NCI-H748 (cell line): ENCODE measurements at regions not wholly inside any gene's neighbourhood (a gene's known extent, or its start where the extent isn't known, plus 50 kb on each side); places are given as distances from the start of the nearest gene placed in this dataset.
A peak's percentile ranks its signal among the peaks of the same experiment; 100 is the strongest.
"Not testable (repeated sequence)": the region's sequence is repeated elsewhere in the genome, so short reads cannot be mapped to it uniquely, and the experiment has no call there.

Experiments
- DNase-seq: peaks from one replicate; lab custom pipeline; 2025; ENCODE audit not compliant: unreplicated experiment; lab: John Stamatoyannopoulos, UW

DNA sequence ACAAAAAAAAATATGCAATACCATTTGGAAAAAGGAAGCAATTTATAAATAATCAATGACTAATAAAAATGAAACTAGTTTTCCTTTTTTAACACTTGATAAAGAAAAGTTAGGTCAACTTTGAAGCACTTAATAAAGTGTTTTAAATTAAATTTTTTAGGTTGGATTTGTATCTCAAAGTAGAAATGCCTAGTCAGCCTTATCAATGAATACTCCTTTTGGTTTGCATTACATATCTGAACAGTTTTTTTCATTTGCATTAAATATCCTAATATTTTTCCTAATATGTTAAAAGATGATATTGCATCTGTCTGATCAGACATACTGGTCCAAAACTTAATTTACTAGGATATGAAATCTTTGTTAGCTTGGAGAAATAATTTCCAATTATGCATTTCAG, 155.8 kb upstream of the ZFP42 start:
- DNase-seq, result no peak

DNA sequence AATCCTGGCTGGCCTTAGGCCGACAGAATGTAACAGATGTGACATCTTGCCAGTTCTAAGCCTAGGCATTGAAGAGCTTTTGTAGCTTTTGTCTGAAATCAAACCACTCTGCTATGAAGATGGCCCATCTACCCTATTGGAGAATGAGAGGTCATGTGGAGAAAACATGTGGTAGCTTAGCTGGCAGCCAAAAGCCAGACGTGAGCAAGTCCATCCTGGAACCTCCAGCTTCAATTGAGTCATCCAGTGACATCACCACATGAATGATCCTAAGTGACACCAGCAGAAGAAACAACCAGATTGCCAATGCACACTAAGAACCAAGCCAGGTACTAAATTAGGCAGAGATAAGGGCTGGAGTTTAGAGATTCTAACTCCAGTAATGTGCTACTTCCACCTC, 154.8 kb upstream of the ZFP42 start:
- DNase-seq, result no peak

DNA sequence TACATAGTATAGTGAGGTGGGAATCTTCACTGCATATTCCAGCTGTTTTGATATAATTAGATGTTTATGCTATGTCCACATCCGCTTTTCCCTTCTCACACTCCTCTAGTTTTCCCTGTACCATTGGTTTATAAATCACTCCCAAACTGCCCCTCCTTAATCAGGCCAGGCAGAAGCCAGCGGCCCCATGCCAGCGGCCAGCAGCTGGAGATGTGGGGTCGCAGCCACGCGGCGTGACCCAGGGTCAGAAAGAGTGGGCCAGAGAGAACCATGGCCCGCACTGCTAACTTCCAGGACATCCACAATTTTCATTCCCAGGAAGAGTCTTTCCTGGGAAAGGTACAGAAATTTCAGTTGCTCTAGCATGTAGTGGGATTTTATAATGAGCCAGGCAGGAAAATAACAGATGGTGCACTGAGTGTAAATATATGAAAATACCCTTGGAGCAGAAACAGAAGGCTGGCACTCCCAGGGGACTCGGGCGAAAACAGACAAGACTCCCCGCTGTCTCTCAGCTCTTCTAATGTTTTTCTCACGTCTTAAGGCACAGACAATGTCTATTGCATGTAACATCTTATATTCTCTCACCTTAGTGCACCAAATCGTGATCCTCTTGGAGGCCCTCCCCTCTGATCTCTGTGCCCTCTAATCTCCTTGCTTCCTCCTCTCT, 145.9 kb upstream of the ZFP42 start:
- no peak for DNase-seq

DNA sequence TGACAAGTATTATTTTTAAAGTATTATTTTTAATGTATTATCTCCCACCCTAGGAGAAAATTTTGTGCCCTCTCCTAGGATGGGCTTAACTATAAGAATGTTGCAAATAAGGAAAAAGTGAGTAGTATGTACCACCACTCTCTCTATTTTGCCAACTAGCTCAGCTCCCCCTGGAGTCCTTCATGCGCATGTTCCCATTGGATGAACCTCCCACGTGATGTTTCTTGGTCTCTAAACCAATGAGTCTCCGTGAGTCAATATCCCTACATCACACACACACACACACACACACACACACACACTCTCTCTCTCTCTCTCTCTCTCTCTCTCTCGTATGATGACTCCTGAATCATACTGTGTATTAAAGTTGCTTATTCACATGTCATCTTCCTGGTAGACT, 129.7 kb upstream of the ZFP42 start:
- no peak for DNase-seq

DNA sequence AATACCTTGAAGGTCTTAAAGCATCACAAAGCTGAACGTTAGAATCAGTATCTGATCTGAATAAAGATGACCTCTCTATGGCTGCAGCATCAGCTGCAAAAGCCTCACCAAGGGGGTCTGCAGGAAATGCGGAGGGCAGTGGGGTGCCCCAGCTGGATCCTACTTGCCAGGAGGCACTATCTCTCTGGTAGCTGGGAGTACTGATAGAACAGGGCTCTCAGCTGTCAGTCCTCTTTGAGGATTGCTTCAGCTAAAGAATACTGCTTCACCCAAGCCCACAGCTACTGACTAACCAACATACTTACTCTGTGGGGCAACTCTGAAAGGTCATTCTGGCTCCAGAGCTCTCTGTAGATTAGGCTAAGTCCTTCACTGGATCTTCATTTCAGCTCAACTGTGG, 112.5 kb upstream of the ZFP42 start:
- no peak for DNase-seq

DNA sequence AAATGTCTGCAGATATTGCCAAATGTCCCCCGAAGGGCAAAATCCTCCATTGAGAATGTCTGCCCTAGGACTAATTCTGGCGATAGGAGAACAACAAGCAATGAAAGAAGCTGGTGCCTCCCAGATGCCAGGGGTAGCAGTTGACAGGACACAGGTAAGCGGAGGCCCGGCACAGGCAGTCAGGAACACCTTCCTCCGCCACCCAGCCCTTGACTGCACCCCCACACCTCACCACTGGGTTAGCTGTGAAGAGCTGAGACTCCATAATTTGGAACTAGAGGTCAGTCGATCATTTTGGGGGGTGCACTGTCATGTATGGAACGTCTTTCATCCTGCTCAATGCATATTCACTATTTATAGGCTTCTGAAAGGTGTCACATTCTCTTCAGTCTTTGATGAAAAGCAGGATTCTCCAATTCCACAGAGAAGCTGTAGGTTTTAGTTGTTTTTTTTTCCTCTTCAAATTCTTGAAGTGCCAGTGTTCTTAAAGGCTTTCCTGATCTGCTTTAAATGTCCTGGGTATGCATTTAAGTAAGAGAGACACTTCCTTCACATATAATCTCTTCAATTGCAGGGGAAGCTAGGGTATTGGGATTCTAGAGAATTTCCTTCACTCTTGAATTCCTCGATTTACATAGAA, 111.6 kb upstream of the ZFP42 start:
- no peak for DNase-seq

DNA sequence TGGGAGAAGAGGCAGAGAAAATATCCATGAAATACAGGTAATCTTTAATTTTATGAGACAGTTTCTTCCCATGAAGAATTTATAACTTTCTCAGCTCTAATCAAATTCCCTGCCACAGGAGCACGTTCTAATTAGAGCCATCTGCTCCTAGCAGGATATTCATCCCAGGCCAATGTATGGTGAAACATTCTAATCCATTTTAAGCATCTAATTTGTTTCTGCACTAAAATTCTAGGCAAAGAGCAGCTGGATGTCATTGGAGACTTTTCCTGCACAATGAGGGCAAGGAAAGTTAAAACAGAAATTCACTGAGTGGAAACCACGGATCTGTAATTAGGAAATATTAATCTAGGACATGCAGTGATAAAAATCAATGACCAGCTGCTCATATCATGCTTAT, 107.7 kb upstream of the ZFP42 start:
- DNase-seq, result no peak

DNA sequence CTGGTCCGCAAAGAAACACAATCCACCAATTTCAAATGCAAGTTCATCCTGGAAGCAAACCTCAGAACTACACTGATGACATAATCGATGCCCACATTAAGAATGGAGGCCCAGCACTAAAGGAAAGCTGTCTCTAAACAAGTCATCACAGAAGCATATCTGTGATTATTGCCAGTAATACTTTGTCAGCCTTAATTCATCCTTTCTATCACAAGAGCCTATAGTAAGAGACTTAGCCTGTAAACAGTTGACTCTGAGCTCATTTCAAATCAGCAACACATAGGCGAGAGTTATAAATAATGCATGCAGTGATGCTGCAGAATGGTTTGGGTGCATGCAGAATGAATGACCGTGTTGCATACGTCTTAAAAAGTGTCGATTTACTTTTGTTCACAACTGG, 105.9 kb upstream of the ZFP42 start:
- DNase-seq, result no peak

DNA sequence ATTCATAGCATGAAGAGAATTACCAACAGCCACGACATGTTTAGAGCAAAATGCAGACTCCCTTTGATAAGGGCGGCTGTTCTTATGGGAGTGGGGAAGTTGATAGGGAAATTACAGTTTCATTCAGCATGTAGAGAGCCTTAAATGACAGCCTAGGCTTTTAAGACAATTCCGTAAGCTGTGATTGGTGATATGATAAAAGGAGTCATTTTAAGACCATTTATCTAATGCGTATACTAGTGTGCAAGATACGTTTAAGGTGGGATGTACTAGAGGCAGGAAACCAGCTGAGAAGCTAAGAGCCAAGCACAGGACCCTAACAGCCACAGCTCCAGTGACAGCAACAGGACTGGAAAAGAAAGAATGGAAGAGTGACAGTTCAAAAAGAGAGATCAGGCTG, 102.2 kb upstream of the ZFP42 start:
- no peak for DNase-seq

DNA sequence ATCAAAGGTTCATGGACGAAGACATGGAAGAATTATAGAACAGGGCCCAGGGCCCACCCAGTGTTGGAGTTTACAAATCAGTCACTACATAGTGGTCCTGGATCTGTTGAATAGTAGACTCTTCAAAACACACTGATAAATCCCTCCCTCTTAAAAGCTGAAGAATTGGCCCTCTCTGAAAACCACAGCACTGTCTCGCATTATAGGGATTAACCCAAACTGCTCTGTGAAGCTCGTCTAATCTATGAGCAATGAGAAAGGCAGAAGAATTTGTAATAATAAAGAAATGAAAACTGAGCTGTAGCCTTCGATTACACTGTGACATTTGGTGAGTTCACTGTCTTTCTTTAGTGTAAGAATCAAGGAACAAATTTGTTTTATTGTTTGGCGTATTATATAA, 92.5 kb upstream of the ZFP42 start:
- DNase-seq, result no peak

DNA sequence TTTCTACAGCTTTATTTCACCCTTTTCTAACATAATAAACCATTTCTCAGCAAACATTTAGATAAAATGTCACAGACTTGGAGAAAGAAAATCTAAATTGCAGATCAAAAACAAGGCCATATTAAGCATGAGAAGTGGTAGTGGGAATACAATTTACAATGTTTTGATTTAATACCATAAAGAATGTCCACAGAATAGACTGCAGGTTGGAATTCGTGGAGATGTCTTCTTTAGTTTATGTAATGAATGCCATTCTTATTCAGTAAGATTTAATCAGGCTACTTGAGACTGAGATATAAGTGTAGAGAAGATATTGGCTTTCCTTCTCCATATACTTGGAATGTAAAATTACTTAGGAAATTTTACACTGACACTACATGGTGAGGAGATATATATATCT, 91.9 kb upstream of the ZFP42 start:
- no peak for DNase-seq

DNA sequence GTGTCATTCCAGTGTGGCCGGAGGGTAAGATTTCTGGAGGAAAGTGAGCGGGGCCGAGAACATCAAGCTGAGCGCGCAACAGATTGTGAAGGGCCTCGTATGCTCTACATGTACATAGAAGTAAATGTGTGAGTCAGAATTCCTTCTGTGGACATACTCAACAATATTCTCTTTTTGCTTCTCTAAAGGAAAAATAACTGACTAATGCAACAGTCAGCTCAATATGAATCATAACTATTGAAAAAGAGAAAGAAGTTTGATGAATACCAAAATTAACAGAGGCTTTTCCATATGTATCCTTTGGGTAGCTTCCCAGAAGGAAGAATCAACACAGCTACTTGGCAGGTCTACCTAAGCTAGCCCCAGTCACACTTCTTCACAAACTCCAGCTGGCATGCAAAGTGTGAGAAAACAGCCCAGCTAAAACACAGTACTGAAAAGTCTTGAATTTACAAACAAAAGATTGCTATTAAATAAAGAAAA, 87.5 kb upstream of the ZFP42 start:
- DNase-seq, result no peak

DNA sequence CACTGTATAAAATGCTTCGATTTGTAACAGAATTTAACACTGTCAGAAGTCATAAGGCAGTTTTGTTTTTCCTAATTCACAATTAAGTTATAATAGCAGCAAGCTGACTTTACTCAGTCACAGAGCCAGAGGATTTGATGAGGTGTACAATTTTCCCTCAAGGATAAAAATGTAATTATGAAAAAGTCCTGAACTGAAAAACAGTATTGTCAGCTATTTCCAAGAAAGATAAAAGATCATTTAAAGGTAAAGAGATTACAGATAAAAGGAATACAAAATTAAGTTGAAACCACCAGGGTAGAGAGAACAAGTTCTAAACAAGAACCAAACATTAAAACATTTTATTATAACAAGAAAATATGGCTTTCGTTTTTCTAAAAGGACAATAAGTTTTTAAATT, 86.8 kb upstream of the ZFP42 start:
- DNase-seq, result no peak

DNA sequence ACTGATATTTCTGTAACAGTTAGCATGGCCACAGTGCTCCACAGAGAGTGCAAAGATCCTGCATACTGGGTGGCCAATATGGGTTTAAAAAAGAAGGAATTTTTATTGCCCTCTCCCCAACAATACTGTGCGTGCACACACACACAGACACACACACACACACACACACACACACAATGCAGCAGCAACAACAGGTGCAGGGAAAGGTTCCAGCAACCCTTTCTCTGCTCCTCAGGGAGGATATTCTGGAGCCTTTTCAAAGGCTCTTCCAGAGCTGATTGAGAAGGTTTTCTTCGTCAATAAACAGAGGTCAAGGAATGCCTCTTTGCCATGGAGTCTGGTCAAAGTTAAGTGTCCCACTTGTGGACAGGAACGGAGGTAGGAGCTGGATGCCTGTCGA, 84.8 kb upstream of the ZFP42 start:
- no peak for DNase-seq

DNA sequence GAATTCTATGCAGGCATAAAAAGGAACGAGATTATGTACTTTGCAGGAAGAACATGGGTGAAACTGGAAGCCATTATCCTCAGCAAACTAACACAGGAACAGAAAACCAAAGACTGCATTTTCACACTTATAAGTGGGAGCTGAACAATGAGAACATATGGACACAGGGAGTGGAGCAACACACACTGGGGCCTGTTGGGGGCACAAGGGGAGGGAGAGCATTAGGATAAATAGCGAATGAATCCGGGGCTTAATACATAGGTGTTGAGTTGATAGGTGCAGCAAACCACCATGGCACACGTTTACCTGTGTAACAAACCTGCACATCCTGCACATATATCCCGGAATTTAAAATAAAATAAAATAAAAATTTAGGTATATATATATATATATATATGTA, 80.2 kb upstream of the ZFP42 start:
- DNase-seq, result not testable (repeated sequence)

DNA sequence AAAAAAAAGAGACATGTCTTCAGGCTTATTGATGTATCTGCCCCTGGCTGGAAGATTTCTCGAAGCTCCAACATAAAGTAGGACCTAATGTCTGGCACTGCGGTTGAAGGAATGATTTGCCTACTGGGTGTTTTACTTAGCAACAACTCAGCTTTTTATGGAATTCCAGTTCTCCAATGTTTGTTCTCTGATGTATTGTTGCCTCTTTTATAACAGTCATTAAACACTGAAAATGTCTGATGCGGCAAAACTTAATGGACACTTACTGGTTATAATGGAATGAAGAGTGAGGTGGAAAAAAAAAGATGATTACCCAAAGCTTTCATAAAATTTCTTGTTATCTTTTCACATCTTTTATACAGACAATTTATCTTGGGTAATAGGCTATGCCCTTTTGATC, 75.6 kb upstream of the ZFP42 start:
- DNase-seq, result no peak

DNA sequence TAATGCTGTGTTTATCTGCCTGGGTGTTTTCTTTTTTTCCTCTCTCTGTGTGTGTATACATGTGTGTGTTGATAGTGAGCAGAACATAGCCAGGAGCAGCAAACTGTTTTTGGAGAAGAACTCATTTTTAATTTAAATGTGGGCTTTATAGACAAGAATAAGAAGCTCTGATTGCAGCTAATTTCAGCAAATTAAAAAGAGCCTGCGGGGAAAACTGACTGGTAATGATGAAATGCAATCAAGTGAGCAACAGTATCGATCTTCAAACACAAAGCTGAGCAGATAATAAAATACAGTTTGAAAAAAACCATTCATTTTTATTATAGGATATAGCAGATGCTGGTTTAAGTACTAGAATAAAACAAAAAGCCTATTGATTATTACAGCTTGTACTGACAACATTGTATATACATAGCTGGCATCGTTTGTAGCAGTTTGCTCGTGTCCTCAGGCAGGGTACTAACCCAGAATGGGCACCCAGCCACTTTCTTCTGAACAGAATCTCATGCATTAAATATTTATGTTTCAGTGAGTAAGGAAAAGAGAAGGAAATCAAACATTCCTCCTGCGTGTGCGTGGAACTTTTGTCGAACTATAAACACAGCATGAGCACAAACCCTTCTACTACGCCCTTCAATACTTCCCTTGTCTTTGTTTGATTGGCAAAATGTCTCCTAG, 73.5 kb upstream of the ZFP42 start:
- DNase-seq, result no peak

DNA sequence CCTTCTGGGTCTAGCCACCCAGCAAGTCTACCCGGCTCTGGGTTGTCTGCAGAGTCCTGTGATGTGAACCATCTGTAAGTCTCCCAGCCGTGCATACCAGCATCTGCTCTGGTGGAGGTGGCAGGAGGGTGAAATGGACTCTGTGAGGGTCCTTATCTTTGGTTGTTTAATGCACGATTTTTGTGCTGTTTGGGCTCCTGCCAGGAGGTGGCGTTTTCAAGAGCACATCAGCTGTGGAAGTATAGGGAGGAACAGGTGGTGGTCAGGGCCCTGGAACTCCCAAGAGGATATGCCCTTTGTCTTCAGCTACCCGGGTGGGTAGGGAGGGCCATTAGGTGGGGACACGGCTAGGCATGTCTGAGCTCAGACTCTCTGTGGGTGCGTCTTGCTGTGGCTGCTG, 66.5 kb upstream of the ZFP42 start:
- peak; percentile 17 for DNase-seq

DNA sequence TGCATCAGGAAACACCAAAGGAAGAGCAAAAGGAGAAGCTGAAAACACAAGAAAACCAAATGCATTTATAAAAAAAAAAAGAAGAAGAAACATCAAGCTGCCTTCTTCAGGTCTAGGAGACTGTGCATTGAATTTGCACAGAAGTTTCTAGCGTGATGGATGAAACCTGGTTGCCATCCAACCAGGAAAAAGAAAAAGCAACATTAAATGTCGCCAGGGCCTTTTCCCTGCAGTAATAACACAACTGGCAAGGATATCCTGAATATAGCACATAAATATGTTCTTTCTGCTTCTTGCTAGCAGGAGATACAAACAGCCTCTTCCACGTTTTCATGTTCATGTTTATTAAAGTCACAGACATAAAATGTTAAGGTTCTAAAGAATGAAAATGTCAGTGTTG, 60.8 kb upstream of the ZFP42 start:
- no peak for DNase-seq

DNA sequence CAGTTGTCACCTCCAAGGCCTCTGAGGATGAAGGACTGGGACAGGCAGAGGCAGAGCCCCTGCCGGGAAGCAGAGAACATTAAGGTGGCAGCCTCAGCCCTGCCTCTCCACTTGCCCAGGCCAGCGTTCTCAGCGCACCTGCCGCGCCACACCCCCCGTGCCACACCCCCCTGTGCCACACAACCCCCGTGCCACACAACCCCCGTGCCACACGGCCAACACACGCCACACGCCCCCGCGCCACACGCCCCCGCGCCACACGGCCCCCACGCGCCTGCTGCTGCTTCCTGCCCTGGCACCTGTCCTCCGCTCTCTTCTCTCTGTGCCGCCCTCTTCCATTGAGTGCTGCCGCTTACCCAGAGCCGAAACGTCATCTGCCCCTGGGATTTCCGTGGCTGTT, 58.0 kb upstream of the ZFP42 start:
- no peak for DNase-seq

DNA sequence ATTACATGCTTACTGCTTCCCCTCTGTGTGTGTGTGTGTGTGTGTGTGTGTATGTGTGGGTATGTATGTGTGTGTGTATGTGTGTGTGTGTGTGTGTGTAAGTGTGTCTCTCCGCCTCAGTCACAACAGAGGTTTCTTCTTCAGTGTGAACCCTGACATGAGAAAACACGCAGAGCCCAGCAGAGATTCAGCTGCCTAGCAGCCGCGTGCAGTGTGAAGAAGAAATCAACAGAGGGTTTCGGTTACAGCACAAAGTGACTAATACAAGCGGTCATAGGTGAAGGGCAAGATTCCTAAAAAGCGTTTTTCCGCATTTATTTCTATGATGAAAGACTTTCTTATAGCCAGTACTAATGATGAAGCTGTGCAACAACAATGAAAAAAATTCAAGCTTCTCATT, 55.3 kb upstream of the ZFP42 start:
- no peak for DNase-seq

DNA sequence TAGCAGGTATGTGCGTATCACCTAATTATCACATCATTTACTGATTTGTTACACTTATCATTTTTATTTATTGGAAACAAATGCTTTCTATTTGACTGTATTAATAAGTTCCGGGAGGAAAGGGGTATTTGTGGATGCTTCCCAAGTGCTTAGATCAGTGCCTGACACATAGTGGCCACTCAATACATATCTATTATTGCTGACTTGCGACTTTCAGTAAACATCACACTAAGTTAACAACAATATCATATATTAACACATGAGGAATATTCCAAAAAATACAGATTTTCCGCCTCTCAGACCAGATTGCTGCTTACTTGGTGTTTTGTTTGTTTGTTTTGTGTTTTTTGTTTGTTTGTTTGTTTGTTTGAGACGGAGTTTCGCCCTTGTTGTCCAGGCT, 52.6 kb upstream of the ZFP42 start:
- no peak for DNase-seq

DNA sequence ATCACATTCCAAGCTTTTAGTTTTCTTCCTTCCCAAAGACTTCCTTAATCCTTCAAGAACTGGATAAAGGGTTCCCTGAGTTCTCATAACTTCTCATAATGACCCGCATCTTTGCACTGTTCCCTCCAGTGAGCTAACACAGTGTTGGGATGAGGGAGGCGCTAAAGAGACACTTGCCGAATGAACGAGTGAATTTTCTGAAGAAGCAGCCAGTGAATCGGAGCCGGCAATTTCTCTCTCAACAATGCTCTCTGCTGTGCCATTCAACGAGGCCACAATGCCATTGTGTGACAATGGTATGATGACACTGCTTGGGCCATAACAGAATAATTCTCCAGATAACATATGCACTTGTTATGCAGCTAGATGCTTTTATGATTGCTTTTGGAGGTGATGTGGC, 51.4 kb upstream of the ZFP42 start:
- DNase-seq, result no peak
